Transverse colon (tissue), 4 donors: ENCODE measurements at regions not wholly inside any gene's neighbourhood (a gene's known extent, or its start where the extent isn't known, plus 50 kb on each side); places are given as distances from the start of the nearest gene placed in this dataset.

Experiments
- DNase-seq: peaks from one replicate; pipeline ENCODE4 v3.0.0-alpha.2; 2019
- H3K27ac ChIP-seq, 4 donors: fragments of 200-600 bp; sonication (generic); 2 replicates each; pipeline ENCODE4 v1.5.1; 2016 to 2018; ENCODE audit warnings: inconsistent platforms in 4 of 4
- H3K27me3 ChIP-seq: fragments of 200-600 bp; sonication (generic); 2 replicates; pipeline ENCODE4 v1.5.1; 2017; ENCODE audit warnings: inconsistent platforms
- H3K36me3 ChIP-seq, 4 donors: fragments of 200-600 bp; sonication (generic); 2 replicates each; pipeline ENCODE4 v1.5.1; 2017 to 2019; ENCODE audit warnings: inconsistent platforms in 4 of 4
- H3K4me1 ChIP-seq, 4 donors: fragments of 200-600 bp; sonication (generic); 2 replicates each; pipeline ENCODE4 v1.5.1; 2017 to 2020; ENCODE audit warnings: inconsistent platforms in 4 of 4
- H3K4me3 ChIP-seq, 4 donors: fragments of 200-600 bp; sonication (generic); 1 replicate in 1 of 4; 2 replicates in 3 of 4; pipeline versions ENCODE4 v1.5.1 to v1.6.1; 2017 to 2019; ENCODE audit warnings: inconsistent platforms in 4 of 4
- H3K9me3 ChIP-seq, 2 donors: fragments of 200-600 bp; sonication (generic); 2 replicates each; pipeline ENCODE4 v1.5.1; 2017 to 2019; ENCODE audit warnings: inconsistent platforms in 2 of 2
- CTCF ChIP-seq, 5 experiments: fragments of 200-600 bp in 3 of 5; fragments of 450-650 bp in 2 of 5; sonication (generic) in 3 of 5; IDR thresholded peaks; 1 replicate in 2 of 5; 2 replicates in 3 of 5; pipeline ENCODE4 v1.5.1; 2016 to 2017; ENCODE audit warnings: antibody characterized with exemption in 5 of 5, inconsistent platforms in 3 of 5, mild to moderate bottlenecking in 2 of 5, moderate library complexity in 1 of 5
- EP300 ChIP-seq: sonication (generic); formaldehyde crosslinking; IDR thresholded peaks from one replicate; pipeline ENCODE4 v1.6.1; 2017; ENCODE audit warnings: antibody characterized with exemption, low read depth
- POLR2A ChIP-seq: fragments of 450-650 bp; IDR thresholded peaks from one replicate; pipeline ENCODE4 v1.6.1; 2016; ENCODE audit warnings: antibody characterized with exemption, mild to moderate bottlenecking, moderate library complexity
- POLR2AphosphoS5 ChIP-seq, 3 donors: sonication (generic); formaldehyde crosslinking; IDR thresholded peaks; one replicate each; pipeline ENCODE4 v1.6.1; 2016; ENCODE audit warnings: antibody characterized with exemption in 3 of 3
- WGBS, 2 donors: methylation state at CpG; one replicate each; pipeline ENCODE4 v1.1.5; 2018; ENCODE audit warnings: low coverage in 1 of 2; 5-methylcytosine and 5-hydroxymethylcytosine counted together
- in situ Hi-C, 4 donors: fragments of 200-750 bp; cut with MboI; loops; one replicate each; pipeline versions ENCODE4 v1.15.0 to v1.15.1; 2017; ENCODE audit warnings: low sequenced_read_pairs in 3 of 4, low pct_ligation_motif_present in 1 of 4, low pct_unique_long_range_greater_than_20kb in 1 of 4
- intact Hi-C: fragments of 100-400 bp; cut with DNase I; formaldehyde crosslinking; loops from one replicate; pipeline ENCODE4 v1.15.1; 2023; ENCODE audit warnings: low total_unique reads

- TF ChIP-seq POLR2A (no peak), CTCF (IDR thresholded peaks at IDR 0.05) (no peak), POLR2AphosphoS5 (IDR thresholded peaks at IDR 0.05) (no peak)
- H3K27me3 ChIP-seq = no peaks in the 10 kb centered on the region
- DNase-seq = no peak
- H3K36me3 ChIP-seq = no peaks in the 10 kb centered on the region
- H3K4me3 ChIP-seq = no peak overlapping the region
- intact Hi-C loops (no loop called here), in situ Hi-C loops (no loop called here)
- 86% methylated on average over 7 of the region's 7 CpGs; no CpG with 5 or more reads in 1 of the 2 donors for WGBS, 2 donors
- H3K27ac ChIP-seq = no peak overlapping the region
- no peaks in the 10 kb centered on the region for H3K9me3 ChIP-seq
- no peaks in the 10 kb centered on the region for H3K4me1 ChIP-seq
Observed at GRCh38 chr17:5933430-5933829, 136.7 kb upstream of the WSCD1 start.

GRCh38 chr17:5941258-5941657, 128.9 kb upstream of the WSCD1 start:
- no peak for DNase-seq
- Histone ChIP-seq H3K4me3 (no peak overlapping the region), H3K36me3 (no peaks in the 10 kb centered on the region), H3K27me3 (no peaks in the 10 kb centered on the region), H3K4me1 (no peaks in the 10 kb centered on the region), H3K27ac (no peak overlapping the region), H3K9me3 (no peaks in the 10 kb centered on the region)
- in situ Hi-C loops = no loop called here
- TF ChIP-seq CTCF (IDR thresholded peaks at IDR 0.05) (no peak), POLR2AphosphoS5 (IDR thresholded peaks at IDR 0.05) (no peak), POLR2A (no peak), EP300 (no peak)
- 81% methylated on average over 5 of the region's 5 CpGs; no CpG with 5 or more reads in 1 of the 2 donors for WGBS, 2 donors
- intact Hi-C loops = no loop called here

GRCh38 chr17:5942687-5943086, 127.5 kb upstream of the WSCD1 start:
- Histone ChIP-seq H3K27ac (no peak overlapping the region), H3K27me3 (peaks cover 1% of the 10 kb centered on the region), H3K9me3 (no peaks in the 10 kb centered on the region), H3K4me3 (no peak overlapping the region), H3K36me3 (no peaks in the 10 kb centered on the region), H3K4me1 (no peaks in the 10 kb centered on the region)
- no peak for TF ChIP-seq POLR2AphosphoS5 (IDR thresholded peaks at IDR 0.05)
- no peak for TF ChIP-seq POLR2A
- TF ChIP-seq CTCF (IDR thresholded peaks at IDR 0.05) = no peak
- no peak for DNase-seq
- intact Hi-C loops = no loop called here
- in situ Hi-C loops = no loop called here
- 61 to 65% methylated on average over 7 of the region's 7 CpGs for WGBS, 2 donors

- H3K4me3 ChIP-seq = no peak overlapping the region
- peaks cover 4% of the 10 kb centered on the region for H3K27me3 ChIP-seq
- no peak for DNase-seq
- in situ Hi-C loops = no loop called here
- WGBS, 2 donors = 80 to 87% methylated on average over 1 to 7 of the region's 7 CpGs
- no peak overlapping the region for H3K27ac ChIP-seq
- H3K36me3 ChIP-seq = no peaks in the 10 kb centered on the region
- no peaks in the 10 kb centered on the region for H3K9me3 ChIP-seq
- no peaks in the 10 kb centered on the region for H3K4me1 ChIP-seq
- intact Hi-C loops = no loop called here
- no peak for TF ChIP-seq POLR2AphosphoS5 (IDR thresholded peaks at IDR 0.05)
Observed at GRCh38 chr17:5943232-5943631, 126.9 kb upstream of the WSCD1 start.

GRCh38 chr17:5943982-5944381, 126.2 kb upstream of the WSCD1 start:
- DNase-seq = no peak
- 69% methylated on average over 6 of the region's 6 CpGs; no CpG with 5 or more reads in 1 of the 2 donors for WGBS, 2 donors
- no peak overlapping the region for H3K4me3 ChIP-seq
- TF ChIP-seq CTCF (IDR thresholded peaks at IDR 0.05) (no peak), POLR2A (no peak), EP300 (no peak), POLR2AphosphoS5 (IDR thresholded peaks at IDR 0.05) (no peak)
- intact Hi-C loops (no loop called here), in situ Hi-C loops (no loop called here)
- no peaks in the 10 kb centered on the region for H3K9me3 ChIP-seq
- no peaks in the 10 kb centered on the region for H3K36me3 ChIP-seq
- H3K4me1 ChIP-seq = no peaks in the 10 kb centered on the region
- H3K27me3 ChIP-seq = peaks cover 4% of the 10 kb centered on the region
- H3K27ac ChIP-seq = no peak overlapping the region
